ENCODE measurements at regions not wholly inside any gene's neighbourhood (a gene's known extent, or its start where the extent isn't known, plus 50 kb on each side); places are given as distances from the start of the nearest gene placed in this dataset.
"Not testable (repeated sequence)": the region's sequence is repeated elsewhere in the genome, so short reads cannot be mapped to it uniquely, and the experiment has no call there.

DNA sequence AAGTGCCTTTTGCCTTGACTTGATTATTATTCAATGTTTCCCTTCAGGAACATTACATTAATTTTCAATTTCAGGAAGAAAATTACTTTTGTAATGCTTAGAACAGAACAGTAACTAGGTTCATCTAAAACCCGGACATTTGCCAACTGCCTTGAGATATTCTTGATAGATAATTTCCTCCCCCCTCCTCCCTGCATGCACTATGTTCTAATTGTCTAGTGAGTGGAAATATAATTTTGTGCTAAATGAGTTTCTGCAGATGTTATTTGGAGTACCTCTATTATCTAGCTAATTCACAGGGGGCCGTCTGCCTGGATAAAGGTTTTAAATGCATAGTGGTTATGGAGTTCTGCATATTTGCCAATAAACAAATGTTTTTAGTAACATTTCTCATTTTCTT, 200.3 kb upstream of the SLC39A10 start:
- no peak for DNase-seq

DNA sequence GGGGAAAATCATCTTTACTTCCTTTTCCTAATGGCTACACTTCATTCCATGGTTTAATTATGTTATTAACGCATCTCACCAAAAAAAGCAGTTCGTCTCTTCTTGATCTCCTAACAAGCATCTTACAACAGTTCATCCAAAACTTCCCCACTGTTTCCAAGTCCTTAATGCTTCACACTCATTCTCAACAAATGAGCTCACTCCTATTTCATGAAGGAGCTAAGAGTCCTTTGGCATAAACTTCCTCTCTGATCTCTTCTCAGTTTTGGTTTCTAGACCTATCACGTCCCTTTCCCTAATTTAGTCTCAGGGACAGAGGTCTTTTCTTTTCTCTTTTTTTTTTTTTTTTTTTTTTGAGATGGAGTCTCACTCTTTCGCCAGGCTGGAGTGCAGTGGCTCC, 205.9 kb upstream of the SLC39A10 start:
- no peak for DNase-seq

DNA sequence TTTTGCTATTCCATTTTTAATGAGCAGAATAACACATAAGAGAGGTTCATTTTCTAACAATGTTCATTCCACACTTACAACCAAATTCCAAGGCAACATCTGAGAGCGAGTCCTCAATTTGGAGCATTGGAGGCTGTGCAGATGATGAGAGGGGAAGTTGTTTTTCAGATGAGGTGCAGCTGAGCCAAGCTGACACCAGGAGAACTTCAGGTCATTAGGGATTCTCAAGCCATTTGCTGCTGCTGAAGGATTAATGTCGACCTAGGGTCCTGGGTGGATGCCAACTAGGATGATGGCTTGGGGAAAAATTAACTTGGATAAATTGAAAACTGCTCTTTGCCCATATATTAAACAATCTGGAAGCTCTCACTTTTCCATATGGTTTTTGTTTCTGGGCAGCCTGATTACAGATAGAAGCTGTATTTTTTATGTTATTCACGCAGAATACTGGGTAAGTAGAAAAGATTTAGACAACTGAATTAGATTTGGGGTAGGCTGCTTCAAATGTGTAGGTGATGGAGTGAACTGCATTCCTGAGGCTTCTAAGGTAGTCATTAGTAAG, 206.4 kb upstream of the SLC39A10 start:
- no peak for DNase-seq

DNA sequence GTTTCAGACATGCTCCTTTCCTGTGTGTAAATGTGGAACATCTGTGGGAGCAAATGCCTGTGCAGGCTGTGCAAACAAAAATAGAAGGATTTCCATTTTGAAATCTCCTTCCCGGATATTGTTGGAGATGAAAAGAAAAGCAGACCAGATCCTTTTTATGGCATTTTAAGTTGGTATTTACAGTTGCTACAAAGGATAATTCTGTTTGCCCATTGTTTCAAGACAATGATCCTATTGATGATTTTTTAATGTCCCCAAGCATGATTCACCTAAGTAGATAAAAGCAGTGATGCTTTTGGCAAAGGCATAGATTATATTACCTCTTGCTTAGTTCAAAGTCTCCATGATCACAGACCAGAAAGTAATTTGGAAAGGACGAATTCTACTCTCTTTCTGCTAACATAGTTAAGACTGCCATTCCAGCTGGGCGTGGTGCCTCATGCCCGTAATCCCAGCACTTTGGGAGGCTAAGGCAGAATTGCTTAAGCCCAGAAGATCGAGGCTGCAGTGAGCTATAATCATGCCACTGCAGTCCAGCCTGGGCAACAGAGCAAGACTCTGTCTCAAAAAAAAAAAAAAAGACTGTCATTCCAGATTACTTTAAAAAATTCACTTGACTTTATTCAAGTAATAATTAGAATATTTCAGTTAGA, 209.6 kb upstream of the SLC39A10 start:
- no peak for DNase-seq

DNA sequence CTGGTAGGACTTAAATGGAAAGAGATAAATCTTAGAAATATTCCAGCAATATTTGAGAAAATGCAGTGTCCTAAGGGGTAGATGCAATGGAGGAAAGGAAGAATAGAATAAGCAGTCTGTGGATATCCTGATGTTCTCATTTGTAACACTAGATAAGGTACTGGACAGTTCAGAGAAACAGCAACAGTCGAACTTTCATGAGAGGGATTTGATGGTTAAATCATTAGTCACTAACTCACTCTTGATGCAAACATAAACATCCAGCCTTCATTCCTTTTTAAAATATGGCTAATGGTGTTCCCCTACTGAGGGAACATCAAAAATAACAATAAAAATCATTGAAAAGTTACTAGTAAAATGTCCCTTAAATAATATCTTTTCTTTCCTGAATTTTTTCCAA, 211.4 kb upstream of the SLC39A10 start:
- DNase-seq = no peak

DNA sequence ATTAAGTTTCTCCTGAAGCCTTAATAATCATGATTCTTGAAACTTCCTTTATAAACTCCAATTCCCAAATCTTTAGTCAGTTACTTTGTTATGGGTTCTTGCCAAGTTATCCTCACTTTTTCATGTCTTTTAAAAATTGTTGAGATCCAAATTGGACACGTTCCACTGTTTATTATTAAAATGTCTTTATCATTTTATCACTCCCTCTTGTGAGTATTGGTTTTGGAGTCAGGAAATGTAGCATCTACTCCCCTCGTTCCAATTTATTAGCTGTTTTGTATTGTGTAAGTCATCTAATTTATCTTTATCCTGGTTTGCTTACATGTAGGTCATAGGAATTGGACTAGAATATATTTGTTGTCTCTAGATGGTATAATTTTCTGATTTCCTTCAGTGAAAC, 213.1 kb upstream of the SLC39A10 start:
- no peak for DNase-seq

DNA sequence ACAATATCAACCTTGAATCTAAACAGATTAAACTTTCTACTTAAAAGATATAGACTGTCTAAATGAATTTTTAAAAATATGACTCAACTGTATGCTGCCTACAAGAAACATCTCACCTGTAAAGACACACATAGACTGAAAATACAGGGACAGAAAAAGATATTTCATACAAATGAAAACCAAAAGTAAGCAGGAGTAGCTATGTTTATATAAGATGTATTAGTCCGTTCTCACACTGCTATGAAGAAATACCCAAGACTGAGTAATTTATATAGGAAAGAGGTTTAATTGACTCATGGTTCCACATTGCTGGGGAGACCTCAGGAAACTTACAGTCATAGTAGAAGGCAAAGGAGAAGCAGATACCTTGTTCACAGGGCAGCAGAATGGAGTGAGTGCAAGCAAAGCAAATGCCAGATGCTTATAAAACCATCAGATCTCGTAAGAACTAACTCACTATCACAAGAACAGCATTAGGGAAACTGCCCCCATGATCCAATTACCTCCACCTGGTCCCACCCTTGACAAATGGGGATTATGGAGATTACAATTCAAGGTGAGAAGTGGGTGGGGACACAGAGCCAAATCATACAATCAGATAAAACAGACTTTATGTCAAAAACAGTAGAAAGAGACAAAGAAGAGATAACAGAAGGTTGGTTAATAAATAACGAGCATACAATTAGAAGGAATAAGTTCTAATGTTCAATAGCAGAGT, 214.4 kb upstream of the SLC39A10 start:
- no peak for DNase-seq

DNA sequence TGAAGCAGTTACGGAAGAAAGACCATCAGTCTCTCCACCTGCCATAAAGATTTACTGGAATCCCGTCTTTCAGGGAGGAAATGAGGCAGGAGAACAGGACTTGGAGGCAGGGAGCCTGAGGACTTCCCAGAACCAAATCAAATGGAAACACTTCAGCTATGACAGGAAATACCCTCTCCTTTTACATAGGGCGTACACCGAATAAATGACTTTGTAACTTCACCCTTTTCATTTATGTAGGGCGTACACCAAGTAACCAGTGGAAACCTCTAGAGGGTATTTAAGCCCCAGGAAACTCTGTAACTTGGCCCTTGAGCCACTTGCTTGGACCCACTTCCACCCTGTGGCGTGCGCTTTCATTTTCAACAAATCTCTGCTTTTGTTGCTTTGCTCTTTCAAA, 218.3 kb upstream of the SLC39A10 start:
- no peak for DNase-seq

DNA sequence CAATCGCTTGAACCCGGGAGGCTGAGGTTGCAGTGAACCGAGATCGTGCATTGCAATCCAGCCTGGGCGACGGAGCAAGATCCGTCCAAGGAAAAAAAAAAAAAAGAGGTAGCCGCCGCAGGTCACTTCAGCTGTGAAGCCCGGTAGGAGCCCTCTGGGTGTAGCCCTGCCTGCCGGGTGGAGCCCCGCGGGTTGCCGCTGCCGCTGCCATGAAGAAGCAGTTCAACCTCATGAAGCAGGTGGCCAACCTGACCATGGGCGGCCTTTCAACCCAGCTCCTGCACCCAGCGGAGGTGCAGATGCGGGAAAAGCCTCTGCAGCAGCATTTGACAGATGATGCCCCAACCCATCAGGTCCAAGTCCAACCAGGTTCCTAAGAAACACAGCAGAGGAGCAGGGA, 219.5 kb upstream of the SLC39A10 start:
- DNase-seq = no peak

DNA sequence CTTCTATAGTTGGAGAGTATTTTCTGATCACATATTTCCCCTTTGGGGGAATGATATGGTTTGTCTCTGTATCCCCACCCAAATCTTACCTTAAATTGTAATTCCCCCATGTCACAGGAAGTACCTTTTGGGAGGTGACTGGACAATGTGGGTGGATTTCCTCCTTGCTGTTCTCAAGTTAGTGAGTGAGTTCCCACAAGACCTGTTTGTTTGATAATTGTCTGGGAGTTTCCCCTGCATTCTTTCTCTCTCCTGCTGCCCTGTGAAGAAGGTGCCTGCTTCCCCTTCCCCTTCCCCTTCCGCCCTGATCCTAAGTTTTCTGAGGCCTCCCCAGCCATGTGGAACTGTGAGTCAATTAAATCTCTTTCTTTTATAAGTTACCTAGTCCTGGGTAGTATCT, 222.7 kb upstream of the SLC39A10 start:
- no peak for DNase-seq

DNA sequence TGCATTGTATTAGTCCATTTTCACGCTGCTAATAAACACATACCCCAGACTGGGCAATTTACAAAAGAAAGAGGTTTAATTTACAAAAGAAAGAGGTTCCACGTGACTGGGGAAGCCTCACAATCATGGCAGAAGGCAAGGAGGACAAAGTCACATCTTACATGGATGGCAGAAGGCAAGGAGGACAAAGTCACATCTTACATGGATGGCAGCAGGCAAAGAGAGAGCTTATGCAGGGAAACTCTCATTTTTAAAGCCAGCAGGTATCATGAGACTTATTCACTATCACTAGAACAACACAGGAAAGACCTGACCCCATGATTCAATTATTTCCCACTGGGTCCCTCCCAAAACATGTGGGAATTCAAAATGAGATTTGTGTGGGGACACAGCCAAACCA, 223.3 kb upstream of the SLC39A10 start:
- not testable (repeated sequence) for DNase-seq

DNA sequence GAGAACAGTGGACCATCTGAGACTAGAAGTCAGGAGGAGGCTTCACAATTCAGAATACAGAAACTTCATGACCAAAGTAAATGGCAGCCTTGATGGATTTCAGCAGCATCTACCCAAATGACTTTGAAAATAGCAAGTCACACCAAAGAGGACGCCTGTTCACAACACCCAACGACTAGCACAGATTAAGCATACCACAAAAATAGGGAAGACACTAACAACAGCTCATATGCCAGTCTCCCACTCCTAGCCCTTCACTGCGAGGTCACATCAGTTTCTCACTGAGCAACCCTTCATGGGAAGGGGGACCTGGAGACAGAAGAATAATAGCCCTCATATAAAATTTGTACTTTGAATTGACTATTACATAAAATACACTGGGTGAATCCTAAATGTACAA, 228.4 kb upstream of the SLC39A10 start:
- no peak for DNase-seq

DNA sequence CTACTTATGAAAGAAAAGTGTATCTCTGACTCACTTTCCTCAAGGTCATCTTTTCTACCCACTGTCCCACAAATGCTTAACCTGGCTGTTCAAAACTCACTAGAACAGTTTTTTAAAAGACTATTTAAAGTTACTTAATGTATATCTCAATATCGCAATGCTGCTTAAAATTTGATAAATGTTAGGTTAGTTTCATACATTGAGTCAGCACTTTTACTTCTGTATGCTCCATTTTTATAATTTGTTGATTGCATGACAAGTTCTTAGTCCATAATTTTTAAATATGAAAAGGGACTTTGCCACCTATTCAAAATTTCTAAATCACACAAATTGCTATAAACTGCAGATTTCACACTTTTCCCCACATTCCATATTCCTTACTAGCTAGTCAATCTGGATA, 231.7 kb upstream of the SLC39A10 start:
- no peak for DNase-seq

DNA sequence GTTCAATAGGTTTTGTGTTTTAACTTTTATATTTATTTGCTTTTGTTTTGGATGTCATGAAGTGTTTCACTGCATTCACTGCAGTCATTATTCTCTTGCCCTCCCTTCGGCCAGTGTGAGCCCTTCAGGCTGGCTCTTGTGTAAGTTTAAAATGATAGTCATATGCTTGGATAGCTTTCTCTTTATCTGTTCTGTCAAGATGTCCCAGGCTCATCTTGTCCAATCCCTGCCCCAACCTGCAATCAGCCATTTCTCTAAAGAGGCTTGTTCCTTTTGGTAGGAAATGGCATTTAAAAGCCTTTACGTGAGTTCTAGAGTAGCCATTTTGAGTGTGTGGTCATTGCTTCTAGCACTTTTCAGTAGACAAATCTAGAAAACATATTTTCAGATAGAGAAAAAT, 238.0 kb upstream of the SLC39A10 start:
- DNase-seq = no peak

DNA sequence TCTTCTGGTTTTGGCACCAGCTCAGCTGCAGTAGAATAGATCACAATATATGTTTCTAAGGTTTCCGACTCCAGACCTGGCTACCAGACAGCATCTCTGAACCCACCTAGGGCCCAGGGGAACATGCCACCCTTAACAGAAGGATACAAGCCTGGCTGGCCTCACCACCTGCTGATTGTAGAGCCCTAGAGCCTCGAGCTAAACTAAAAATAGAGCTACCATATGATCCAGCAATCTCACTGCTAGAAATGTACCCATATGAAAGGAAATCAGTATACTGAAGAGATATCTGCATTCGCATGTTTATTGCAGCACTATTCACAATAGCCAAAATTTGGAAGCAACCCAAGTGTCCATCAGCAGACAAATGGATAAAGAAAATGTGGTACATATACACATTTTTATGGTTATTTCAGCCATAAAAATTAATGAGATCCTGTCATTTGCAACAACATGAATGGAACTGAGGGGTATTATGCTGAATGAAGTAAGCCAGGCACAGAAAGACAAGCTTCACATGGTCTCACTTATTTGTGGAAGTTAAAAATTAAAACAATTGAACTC, 242.4 kb upstream of the SLC39A10 start:
- DNase-seq = no peak

DNA sequence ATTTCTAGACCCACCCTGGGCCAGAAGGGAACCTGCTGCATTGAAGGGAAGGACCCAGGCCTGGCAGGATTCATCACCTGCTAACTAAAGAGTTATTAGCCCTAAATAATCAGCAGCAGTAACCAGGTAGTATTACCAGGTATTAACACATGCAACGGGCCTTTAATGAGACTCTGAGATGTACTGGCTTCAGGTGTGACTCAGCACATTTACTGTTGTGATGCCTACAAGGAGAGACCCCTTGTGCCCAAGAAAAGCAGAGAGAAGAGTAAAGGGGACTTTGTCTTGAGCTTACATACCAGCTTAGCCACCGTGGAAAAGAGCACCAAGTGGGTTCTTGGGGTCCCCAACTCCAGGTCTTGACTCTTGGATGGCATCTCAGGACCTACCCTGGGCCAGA, 243.1 kb upstream of the SLC39A10 start:
- DNase-seq = no peak

DNA sequence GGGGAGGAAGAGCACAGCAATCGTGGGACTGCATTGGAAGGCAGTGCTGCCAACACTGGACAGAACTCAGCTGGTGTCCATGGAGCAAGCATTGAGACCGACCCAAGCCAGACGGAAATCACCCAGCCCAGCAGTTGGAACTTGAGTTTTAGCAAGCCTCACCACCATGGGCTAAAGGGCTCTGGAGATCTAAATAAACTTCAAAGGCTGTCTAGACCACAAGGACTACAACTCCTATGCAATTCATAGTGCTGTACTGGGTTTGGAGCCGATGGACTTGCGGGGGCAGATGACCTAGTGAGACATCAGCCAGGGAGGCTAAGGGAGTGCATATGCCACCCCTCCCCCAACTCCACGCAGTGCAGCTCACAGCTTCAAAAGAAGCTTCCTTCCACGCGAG, 243.6 kb upstream of the SLC39A10 start:
- no peak for DNase-seq

DNA sequence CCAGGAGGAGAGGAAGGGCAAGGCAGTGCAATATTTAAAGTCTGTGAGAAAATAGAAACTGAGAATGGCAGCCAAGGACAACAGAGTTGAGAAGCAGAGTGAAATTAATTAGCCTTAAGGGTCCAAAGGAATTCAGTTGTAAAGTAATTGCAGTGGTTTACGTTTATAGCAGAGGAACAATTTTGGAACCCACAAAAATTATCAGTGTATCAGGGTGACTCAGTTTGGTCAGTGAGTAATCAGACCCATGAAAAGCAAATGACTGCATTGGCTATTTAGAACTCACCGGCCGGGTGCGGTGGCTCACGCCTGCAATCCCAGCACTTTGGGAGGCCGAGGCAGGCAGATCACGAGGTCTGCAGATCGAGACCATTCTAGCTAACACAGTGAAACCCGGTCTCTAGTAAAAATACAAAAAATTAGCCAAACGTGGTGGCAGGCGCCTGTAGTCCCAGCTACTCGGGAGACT, 245.8 kb upstream of the SLC39A10 start:
- DNase-seq = no peak

DNA sequence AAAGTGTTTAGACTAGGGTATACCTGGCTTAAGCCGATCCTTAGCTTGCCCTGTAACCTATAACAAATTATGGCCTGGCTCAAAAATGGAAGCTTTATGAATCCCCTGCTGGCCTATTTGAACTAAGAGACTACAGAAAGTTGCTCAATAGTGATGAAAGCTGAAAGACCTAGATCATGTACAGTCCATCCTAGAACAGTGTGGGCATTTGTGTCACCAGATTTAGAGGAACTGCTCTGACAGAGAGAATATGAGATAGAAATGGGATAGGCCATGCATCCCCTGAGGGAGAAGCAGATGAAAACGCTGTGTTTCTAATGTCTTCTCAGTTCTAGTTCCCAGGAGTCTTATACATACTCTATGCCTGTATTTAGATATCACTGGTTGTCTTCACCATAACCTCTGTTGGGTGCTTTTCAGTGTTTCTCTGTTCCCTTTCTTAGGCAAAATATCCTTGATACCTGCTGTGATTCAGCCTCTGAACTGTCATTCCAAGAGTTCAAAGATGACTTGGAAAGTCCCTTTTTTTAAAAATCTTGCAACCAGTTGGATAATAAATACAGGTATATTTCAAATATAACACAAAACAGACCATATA, 246.9 kb upstream of the SLC39A10 start:
- DNase-seq = no peak

DNA sequence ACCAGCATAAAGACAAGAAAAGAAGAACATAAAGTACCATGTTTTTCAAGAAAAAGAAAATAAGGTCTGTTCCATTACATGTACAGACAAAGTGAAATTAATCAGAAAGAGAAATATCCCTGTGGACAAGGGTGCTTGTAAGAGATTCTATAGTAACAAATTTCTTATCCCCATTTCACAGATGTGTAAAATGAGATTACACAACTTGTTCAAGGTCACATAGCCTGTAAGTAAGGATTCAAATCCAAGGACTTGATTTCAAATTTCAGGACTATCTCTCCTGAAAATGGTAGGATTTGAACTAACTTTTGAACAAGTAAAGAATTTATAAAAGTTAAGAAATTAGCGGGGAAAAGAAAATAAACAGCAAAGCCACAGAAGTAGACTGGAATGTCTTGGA, 248.2 kb upstream of the SLC39A10 start:
- DNase-seq = no peak

DNA sequence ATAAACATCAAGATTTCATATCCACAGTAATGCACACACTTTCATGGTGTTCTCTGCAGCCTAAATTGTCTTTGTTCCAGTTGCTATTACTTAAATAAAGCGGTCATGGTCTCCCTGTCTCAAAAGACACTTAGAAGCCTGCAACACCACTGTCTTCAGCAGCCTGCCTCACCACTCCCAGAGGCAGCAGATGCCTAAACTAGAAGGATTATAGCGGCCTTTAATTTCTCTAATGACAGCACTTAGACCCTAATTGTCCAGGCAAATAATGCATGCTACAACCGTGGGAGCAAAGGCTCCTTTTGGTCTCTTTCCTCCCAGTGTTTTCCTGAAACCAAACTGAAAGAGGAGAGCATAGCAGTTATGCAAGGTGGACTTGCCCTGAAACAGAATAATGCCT, 248.8 kb upstream of the SLC39A10 start:
- no peak for DNase-seq

DNA sequence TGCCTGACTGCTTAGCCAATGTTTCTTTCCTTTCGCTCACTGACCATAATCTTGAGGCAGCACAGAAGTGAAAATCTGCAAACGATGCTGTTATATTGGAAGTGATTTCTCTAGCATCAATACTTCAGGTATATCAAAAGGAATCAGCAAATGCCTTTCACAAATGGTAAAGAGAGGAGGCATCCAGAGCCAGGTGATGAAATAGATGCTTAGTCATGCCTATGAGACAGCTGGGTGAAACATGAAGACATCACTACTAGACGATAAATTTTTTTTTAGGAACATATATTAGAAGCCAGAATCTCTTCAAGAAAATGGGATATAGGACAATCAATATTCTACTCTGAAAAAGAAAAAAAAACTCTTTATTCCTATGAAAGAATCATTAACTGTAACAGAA, 249.2 kb upstream of the SLC39A10 start:
- DNase-seq = no peak

DNA sequence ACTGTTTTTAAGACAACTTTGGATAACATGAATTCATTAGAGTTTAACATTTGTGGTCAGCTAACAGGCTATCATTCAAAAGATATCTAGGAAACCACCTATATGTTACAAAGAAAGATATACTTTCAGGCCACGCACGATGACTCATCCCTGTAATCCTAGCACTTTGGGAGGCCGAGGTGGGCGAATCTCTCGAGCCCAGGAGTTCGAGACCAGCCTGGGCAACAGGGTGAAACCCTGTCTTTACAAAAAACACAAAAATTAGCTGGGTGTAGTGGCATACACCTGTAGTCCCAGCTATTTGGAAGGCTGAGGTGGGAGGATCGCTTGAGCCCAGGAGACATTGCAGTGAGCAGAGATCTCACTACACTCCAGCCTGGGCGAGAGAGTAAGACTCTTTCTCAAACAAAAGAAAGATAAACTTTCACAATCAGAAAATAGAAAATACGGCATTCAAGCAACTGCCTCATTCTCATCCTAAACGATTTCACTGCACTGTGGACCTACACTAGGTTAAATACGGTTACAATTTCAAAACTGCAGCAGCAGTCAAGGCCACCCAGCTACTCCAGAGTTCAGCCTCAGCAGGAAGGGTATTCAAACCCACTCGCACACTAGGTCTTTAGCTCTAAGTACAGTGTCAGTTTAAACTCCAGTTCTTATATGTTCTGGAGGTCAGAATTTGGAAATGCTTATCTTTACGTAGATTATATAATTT, 250.0 kb upstream of the SLC39A10 start:
- DNase-seq = no peak

Data from NCI-H510A treated with DMSO at 0.1 percent for 48 hours (cell line).